Osteoblast (primary cell): ENCODE measurements at regions not wholly inside any gene's neighbourhood (a gene's known extent, or its start where the extent isn't known, plus 50 kb on each side); places are given as distances from the start of the nearest gene placed in this dataset.
"Not testable (repeated sequence)": the region's sequence is repeated elsewhere in the genome, so short reads cannot be mapped to it uniquely, and the experiment has no call there.

Experiments
- DNase-seq: peaks from one replicate; pipeline ENCODE4 v3.0.0; 2011; ENCODE audit warnings: low spot score, mixed read lengths; ENCODE audit not compliant: insufficient read length; ENCODE audit errors: missing footprints
- H2AFZ ChIP-seq: 2 replicates; pipeline ENCODE4 v1.6.0; 2011; ENCODE audit warnings: mild to moderate bottlenecking, low read length
- H3K27ac ChIP-seq: 2 replicates; pipeline ENCODE4 v1.5.1; 2011; ENCODE audit warnings: mild to moderate bottlenecking, low read depth, low read length, moderate library complexity
- H3K27me3 ChIP-seq: 2 replicates; pipeline ENCODE4 v1.6.0; 2012; ENCODE audit warnings: mild to moderate bottlenecking, control low read depth, inconsistent platforms, low read length, moderate library complexity; ENCODE audit not compliant: insufficient read depth
- H3K36me3 ChIP-seq: 2 replicates; pipeline ENCODE4 v1.5.1; 2011; ENCODE audit warnings: mild to moderate bottlenecking, low read length, control low read depth, moderate library complexity; ENCODE audit not compliant: insufficient read depth
- H3K4me1 ChIP-seq: 2 replicates; pipeline ENCODE4 v1.5.1; 2011; ENCODE audit warnings: mild to moderate bottlenecking, low read length, control low read depth, moderate library complexity; ENCODE audit not compliant: insufficient read depth
- H3K4me2 ChIP-seq: 2 replicates; pipeline ENCODE4 v1.6.0; 2011; ENCODE audit warnings: mild to moderate bottlenecking, low read length; ENCODE audit not compliant: insufficient read depth
- H3K4me3 ChIP-seq: fragments of 200-600 bp; sonication (generic); 3 replicates; pipeline ENCODE4 v1.5.1; 2012; ENCODE audit warnings: mild to moderate bottlenecking, low read length, inconsistent platforms; ENCODE audit not compliant: insufficient read depth
- H3K79me2 ChIP-seq: 2 replicates; pipeline ENCODE4 v1.6.0; 2012; ENCODE audit warnings: mild to moderate bottlenecking, low read length, control low read depth, inconsistent platforms; ENCODE audit not compliant: insufficient read depth
- H3K9me3 ChIP-seq: 2 replicates; pipeline ENCODE4 v1.5.1; 2011; ENCODE audit warnings: low read depth, low read length, control low read depth
- H4K20me1 ChIP-seq: 2 replicates; pipeline ENCODE4 v1.6.0; 2012; ENCODE audit warnings: mild to moderate bottlenecking, low read length, control low read depth; ENCODE audit not compliant: insufficient read depth
- CTCF ChIP-seq: IDR thresholded peaks from 2 replicates; pipeline ENCODE4 v1.5.1; 2011; ENCODE audit warnings: mild to moderate bottlenecking, low read depth, low read length, moderate library complexity; ENCODE audit errors: extremely low read depth

GRCh38 chr10:3313784-3314444 lies 141.3 kb upstream of the PITRM1 start:
- H3K4me3 ChIP-seq, H3K4me1 ChIP-seq, H3K4me2 ChIP-seq, H3K79me2 ChIP-seq, H3K36me3 ChIP-seq, H4K20me1 ChIP-seq, H3K9me3 ChIP-seq, H3K27ac ChIP-seq, H2AFZ ChIP-seq: not testable (repeated sequence)
- DNase-seq = peak; percentile 79
- H3K27me3 ChIP-seq = peaks cover 15% of the 10 kb centered on the region

GRCh38 chr10:3312403-3312940 lies 139.9 kb upstream of the PITRM1 start:
- peaks cover 26% of the 10 kb centered on the region for H3K27me3 ChIP-seq
- no peak overlapping the region for H2AFZ ChIP-seq
- no peak for DNase-seq
- H3K9me3 ChIP-seq = no peaks in the 10 kb centered on the region
- no peaks in the 10 kb centered on the region for H3K36me3 ChIP-seq
- H3K27ac ChIP-seq = no peak overlapping the region
- no peak overlapping the region for H3K4me2 ChIP-seq
- H3K4me3 ChIP-seq = no peak overlapping the region
- H3K79me2 ChIP-seq = no peaks in the 10 kb centered on the region
- no peak for TF ChIP-seq CTCF
- H4K20me1 ChIP-seq = no peaks in the 10 kb centered on the region
- H3K4me1 ChIP-seq = no peaks in the 10 kb centered on the region

- Histone ChIP-seq H4K20me1 (no peaks in the 10 kb centered on the region), H3K79me2 (no peaks in the 10 kb centered on the region), H2AFZ (no peak overlapping the region), H3K4me2 (no peak overlapping the region), H3K9me3 (no peaks in the 10 kb centered on the region), H3K27me3 (peaks cover 40% of the 10 kb centered on the region), H3K36me3 (no peaks in the 10 kb centered on the region), H3K27ac (no peak overlapping the region), H3K4me1 (no peaks in the 10 kb centered on the region), H3K4me3 (no peak overlapping the region)
- no peak for TF ChIP-seq CTCF
- no peak for DNase-seq
Measured at GRCh38 chr10:3310016-3310784, 137.6 kb upstream of the PITRM1 start.

DNA sequence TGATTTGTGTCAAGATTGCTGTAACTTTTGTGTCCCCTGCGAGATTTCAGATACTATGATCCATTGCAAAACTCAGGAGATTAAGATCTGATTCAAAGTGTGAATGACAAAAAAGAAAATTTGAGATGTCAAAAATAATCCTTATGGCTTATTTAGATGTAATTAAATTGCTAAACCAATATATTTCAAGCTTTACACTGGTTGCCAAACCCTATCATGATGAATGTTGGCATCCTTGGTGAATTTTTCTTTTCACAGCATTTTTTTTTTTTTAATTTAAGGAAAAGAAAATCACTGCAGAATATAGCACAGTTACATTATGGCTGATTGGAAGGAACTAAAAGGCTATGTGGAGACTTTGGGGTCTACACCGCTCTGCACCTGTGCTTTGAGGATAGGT lies 133.5 kb upstream of the PITRM1 start:
- Histone ChIP-seq H3K79me2 (no peaks in the 10 kb centered on the region), H3K4me2 (no peak overlapping the region), H3K4me1 (no peaks in the 10 kb centered on the region), H3K27me3 (peaks cover 59% of the 10 kb centered on the region), H3K9me3 (no peaks in the 10 kb centered on the region), H4K20me1 (no peaks in the 10 kb centered on the region), H3K4me3 (no peak overlapping the region), H3K36me3 (no peaks in the 10 kb centered on the region), H2AFZ (no peak overlapping the region), H3K27ac (no peak overlapping the region)
- no peak for DNase-seq
- no peak for TF ChIP-seq CTCF
